RWPE2 (cell line): ENCODE measurements at regions not wholly inside any gene's neighbourhood (a gene's known extent, or its start where the extent isn't known, plus 50 kb on each side); places are given as distances from the start of the nearest gene placed in this dataset.
"Not testable (repeated sequence)": the region's sequence is repeated elsewhere in the genome, so short reads cannot be mapped to it uniquely, and the experiment has no call there.

Experiments
- ATAC-seq: fragments of 200-7000 bp; cut with Tn5 transposase; 3 replicates; pipeline ENCODE4 v1.9.1; 2021; ENCODE audit warnings: low read depth
- DNase-seq: peaks from one replicate; pipeline ENCODE4 v3.0.0-alpha.2; 2020; ENCODE audit warnings: low spot score
- H3K27ac ChIP-seq: fragments of 450-650 bp; 2 replicates; pipeline ENCODE4 v1.5.1; 2017; ENCODE audit warnings: mild to moderate bottlenecking; ENCODE audit not compliant: poor library complexity, severe bottlenecking
- H3K27me3 ChIP-seq: fragments of 250-450 bp; sonication (Bioruptor Pico); 2 replicates; pipeline ENCODE4 v1.5.1; 2021; ENCODE audit warnings: mild to moderate bottlenecking, moderate library complexity; ENCODE audit not compliant: insufficient read depth, poor library complexity, severe bottlenecking
- H3K36me3 ChIP-seq: fragments of 250-450 bp; sonication (Bioruptor Pico); 2 replicates; pipeline ENCODE4 v1.5.1; 2020; ENCODE audit warnings: low read depth, mild to moderate bottlenecking, moderate library complexity
- H3K4me1 ChIP-seq: fragments of 250-450 bp; sonication (Bioruptor Pico); 2 replicates; pipeline ENCODE4 v1.5.1; 2021; ENCODE audit warnings: mild to moderate bottlenecking, moderate library complexity; ENCODE audit not compliant: insufficient read depth, poor library complexity, severe bottlenecking
- H3K4me3 ChIP-seq: fragments of 250-450 bp; sonication (Bioruptor Pico); 2 replicates; pipeline ENCODE4 v1.5.1; 2021; ENCODE audit warnings: mild to moderate bottlenecking, moderate library complexity; ENCODE audit not compliant: severe bottlenecking
- H3K9me3 ChIP-seq: fragments of 250-450 bp; sonication (Bioruptor Pico); 2 replicates; pipeline ENCODE4 v1.5.1; 2021; ENCODE audit warnings: mild to moderate bottlenecking, moderate library complexity; ENCODE audit not compliant: severe bottlenecking
- TF ChIP-seq, protein P1 (sequence below): fragments of 450-650 bp; IDR thresholded peaks from one replicate; pipeline ENCODE4 v1.5.1; 2017; ENCODE audit warnings: mild to moderate bottlenecking, moderate library complexity; ENCODE audit not compliant: poor library complexity, severe bottlenecking

DNA sequence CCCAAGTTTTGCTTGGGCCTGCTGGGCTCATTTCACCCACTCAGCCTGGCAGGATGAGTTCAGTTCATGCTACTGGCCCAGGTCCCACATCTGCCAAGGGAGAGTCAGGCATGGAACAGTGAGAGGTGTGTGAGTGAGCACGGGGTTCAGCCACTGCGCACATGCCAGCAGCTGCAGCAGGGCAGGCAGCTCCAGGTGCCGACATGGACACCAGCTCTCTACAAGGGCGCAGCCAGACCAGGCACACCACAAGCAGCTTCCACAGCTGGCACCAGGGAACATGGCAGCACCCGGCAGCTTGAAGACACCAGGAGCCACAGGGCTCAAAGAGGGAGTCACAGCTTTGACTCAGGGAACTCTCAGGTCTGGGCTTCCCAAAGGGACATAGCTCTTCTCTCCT lies 938.0 kb downstream of the SORCS3 start:
- H3K9me3 ChIP-seq, result peaks cover 3% of the 10 kb centered on the region
- H3K36me3 ChIP-seq, result no peaks in the 10 kb centered on the region
- no peak for ATAC-seq

DNA sequence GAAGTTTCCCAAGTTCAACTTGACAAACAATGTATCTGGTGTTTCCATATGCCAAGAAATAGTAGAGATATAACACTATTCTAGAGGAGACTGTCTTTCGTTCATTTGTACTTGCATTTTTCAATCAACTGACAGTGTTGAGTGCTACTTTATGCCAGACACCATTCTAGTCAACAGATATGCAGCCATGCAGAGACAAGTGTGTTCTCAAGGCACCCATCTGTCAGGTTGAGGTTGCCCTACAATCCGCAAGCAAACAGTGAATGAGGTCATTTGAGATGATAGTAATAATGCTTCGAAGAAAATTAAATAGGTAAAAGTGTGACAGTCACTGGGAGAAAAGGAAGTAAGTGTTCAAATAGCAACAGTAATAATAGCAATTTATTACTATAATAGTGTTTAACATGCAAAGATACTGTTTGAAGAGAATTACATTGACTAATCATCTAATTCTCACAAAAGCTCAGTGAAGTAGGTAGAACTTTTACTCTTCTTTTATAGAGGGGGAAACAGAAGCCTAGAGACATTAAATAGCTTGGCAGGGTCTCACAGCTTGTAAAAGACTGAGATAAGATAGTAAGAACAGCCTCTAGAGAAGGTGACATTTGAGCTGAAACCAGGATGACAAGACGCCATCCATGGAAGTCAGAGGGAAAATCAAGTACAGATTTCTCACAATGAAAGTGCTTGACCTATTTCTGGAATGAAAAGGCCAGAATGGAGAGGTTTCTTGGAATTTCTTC lies 936.9 kb downstream of the SORCS3 start:
- Histone ChIP-seq H3K36me3 (no peaks in the 10 kb centered on the region), H3K27ac (no peak overlapping the region), H3K27me3 (no peaks in the 10 kb centered on the region), H3K4me1 (no peaks in the 10 kb centered on the region), H3K4me3 (no peak overlapping the region), H3K9me3 (peaks cover 3% of the 10 kb centered on the region)
- TF ChIP-seq, protein P1, sequence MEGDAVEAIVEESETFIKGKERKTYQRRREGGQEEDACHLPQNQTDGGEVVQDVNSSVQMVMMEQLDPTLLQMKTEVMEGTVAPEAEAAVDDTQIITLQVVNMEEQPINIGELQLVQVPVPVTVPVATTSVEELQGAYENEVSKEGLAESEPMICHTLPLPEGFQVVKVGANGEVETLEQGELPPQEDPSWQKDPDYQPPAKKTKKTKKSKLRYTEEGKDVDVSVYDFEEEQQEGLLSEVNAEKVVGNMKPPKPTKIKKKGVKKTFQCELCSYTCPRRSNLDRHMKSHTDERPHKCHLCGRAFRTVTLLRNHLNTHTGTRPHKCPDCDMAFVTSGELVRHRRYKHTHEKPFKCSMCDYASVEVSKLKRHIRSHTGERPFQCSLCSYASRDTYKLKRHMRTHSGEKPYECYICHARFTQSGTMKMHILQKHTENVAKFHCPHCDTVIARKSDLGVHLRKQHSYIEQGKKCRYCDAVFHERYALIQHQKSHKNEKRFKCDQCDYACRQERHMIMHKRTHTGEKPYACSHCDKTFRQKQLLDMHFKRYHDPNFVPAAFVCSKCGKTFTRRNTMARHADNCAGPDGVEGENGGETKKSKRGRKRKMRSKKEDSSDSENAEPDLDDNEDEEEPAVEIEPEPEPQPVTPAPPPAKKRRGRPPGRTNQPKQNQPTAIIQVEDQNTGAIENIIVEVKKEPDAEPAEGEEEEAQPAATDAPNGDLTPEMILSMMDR, result no peak
- ATAC-seq, result no peak
- no peak for DNase-seq

More for the DNA sequence above, 938.0 kb downstream of the SORCS3 start:
- Histone ChIP-seq H3K4me1 (no peaks in the 10 kb centered on the region), H3K27me3 (no peaks in the 10 kb centered on the region), H3K4me3 (no peak overlapping the region), H3K27ac (no peak overlapping the region)
- DNase-seq, result no peak
- TF ChIP-seq, protein P1, result no peak

DNA sequence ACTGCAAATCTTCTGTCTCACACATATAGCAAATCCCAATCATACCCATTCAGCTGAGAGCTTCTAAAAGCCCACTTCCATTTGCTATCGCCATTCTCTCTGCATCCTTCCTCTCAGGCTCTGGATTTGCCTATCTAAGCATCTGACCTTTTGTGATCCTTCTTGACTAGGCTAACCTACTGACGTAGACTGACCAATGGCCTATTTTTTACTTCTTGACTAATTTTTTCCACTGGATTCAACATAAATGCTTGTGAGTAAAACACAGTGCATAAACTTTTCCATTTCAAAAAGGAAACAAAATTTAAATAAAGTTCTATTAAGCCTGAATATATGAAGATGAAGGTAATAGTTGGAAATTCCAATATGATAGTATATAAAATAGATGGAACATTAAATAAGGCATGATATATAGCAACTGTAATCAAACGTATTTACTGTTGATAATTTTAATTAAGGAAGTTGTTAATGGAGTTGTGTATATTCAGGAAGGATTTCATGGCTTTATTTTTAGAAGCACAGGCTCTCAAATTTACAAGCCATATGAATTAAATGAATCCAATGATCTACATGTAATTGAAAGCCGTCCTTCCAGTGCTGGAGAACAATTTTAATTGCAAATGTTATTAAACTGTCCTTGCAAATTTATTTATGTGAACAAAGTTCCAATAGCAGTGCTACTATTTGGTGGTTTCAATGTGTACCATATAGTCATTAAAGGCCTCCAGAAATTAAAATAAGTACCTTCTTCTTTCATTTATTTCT lies 918.4 kb downstream of the SORCS3 start:
- ATAC-seq (no peak), DNase-seq (no peak)
- H3K36me3 ChIP-seq, result no peaks in the 10 kb centered on the region
- H3K4me3 ChIP-seq, result no peak overlapping the region
- H3K27ac ChIP-seq, result no peak overlapping the region
- H3K9me3 ChIP-seq, result no peaks in the 10 kb centered on the region
- H3K27me3 ChIP-seq, result no peaks in the 10 kb centered on the region
- TF ChIP-seq, protein P1, result no peak
- H3K4me1 ChIP-seq, result no peaks in the 10 kb centered on the region

DNA sequence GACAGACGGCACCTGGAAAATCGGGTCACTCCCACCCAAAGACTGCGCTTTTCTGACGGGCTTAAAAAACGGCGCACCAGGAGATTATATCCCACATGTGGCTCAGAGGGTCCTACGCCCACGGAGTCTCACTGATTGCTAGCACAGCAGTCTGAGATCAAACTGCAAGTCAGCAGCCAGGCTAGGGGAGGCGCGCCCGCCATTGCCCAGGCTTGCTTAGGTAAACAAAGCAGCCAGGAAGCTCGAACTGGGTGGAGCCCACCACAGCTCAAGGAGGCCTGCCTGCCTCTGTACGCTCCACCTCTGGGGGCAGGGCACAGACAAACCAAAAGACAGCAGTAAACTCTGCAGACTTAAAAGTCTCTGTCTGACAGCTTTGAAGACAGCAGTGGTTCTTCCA lies 909.4 kb downstream of the SORCS3 start:
- H3K4me1 ChIP-seq, H3K9me3 ChIP-seq, ATAC-seq, H3K36me3 ChIP-seq, H3K27ac ChIP-seq, DNase-seq, H3K4me3 ChIP-seq, H3K27me3 ChIP-seq: not testable (repeated sequence)

DNA sequence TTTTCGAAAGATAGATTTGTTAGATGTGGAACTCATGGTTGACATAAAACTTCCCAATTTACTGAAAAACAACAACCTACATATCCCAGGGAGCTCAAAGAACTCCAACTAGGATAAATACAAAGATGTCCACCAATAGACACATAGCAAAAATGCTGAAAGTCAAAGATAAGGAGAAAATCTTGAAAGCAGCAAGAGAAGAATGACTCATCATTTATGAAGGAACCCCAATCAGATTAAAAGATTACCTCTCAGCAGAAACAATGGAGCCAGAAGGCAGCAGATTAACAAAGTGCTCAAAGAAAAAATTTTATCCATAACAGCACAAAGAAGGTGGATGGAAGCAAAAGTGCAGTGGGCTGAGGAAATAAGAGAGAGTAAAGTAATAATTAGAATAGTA lies 908.6 kb downstream of the SORCS3 start:
- no peaks in the 10 kb centered on the region for H3K27me3 ChIP-seq
- ATAC-seq, result no peak
- no peaks in the 10 kb centered on the region for H3K9me3 ChIP-seq
- TF ChIP-seq, protein P1, result no peak
- no peaks in the 10 kb centered on the region for H3K4me1 ChIP-seq
- no peak overlapping the region for H3K27ac ChIP-seq
- H3K4me3 ChIP-seq, result no peak overlapping the region
- no peaks in the 10 kb centered on the region for H3K36me3 ChIP-seq
- no peak for DNase-seq
